Ammon's horn (tissue), 1 donor: ENCODE measurements at regions not wholly inside any gene's neighbourhood (a gene's known extent, or its start where the extent isn't known, plus 50 kb on each side); places are given as distances from the start of the nearest gene placed in this dataset.
"Not testable (repeated sequence)": the region's sequence is repeated elsewhere in the genome, so short reads cannot be mapped to it uniquely, and the experiment has no call there.

ENCODE experiments used
- DNase-seq: peaks from one replicate; pipeline ENCODE4 v3.0.0-alpha.2; 2016; ENCODE audit warnings: low spot score

- DNase-seq, result no peak
These were observed 437.6 kb downstream of the PRDM2 start for GRCh38 chr1:14137411-14138134.

- no peak for DNase-seq
These were observed 438.1 kb downstream of the PRDM2 start for GRCh38 chr1:14138135-14138506.

- peak; percentile 34 for DNase-seq
These were observed 438.7 kb downstream of the PRDM2 start for GRCh38 chr1:14138687-14139086.

GRCh38 chr1:14140831-14141401 is 440.9 kb downstream of the PRDM2 start:
- DNase-seq, result peak; percentile 76

- no peak for DNase-seq
These were observed 441.7 kb downstream of the PRDM2 start for GRCh38 chr1:14141656-14142055.

- peak; percentile 16 for DNase-seq
These were observed 442.6 kb downstream of the PRDM2 start for GRCh38 chr1:14142397-14143100.

GRCh38 chr1:14143777-14144176 is 443.8 kb downstream of the PRDM2 start:
- DNase-seq, result no peak

- no peak for DNase-seq
These were observed 448.5 kb downstream of the PRDM2 start for GRCh38 chr1:14148526-14148925.

- no peak for DNase-seq
These were observed 449.1 kb upstream of the KAZN start for GRCh38 chr1:14149431-14149830.

- no peak for DNase-seq
These were observed 441.9 kb upstream of the KAZN start for GRCh38 chr1:14156543-14156942.

- DNase-seq, result no peak
These were observed 437.7 kb upstream of the KAZN start for GRCh38 chr1:14160781-14161180.

GRCh38 chr1:14163246-14163645 is 435.2 kb upstream of the KAZN start:
- DNase-seq, result no peak

GRCh38 chr1:14165371-14165801 is 433.1 kb upstream of the KAZN start:
- no peak for DNase-seq

GRCh38 chr1:14167884-14168283 is 430.6 kb upstream of the KAZN start:
- no peak for DNase-seq

- DNase-seq, result no peak
These were observed 430.0 kb upstream of the KAZN start for GRCh38 chr1:14168326-14169063.

- no peak for DNase-seq
These were observed 424.9 kb upstream of the KAZN start for GRCh38 chr1:14173598-14173997.

- not testable (repeated sequence) for DNase-seq
These were observed 420.6 kb upstream of the KAZN start for GRCh38 chr1:14177866-14178265.

- DNase-seq, result peak; percentile 5
These were observed 417.7 kb upstream of the KAZN start for GRCh38 chr1:14180738-14181137.

- no peak for DNase-seq
These were observed 417.2 kb upstream of the KAZN start for GRCh38 chr1:14181191-14181795.

- no peak for DNase-seq
These were observed 415.6 kb upstream of the KAZN start for GRCh38 chr1:14182856-14183255.

- no peak for DNase-seq
These were observed 415.2 kb upstream of the KAZN start for GRCh38 chr1:14183329-14183728.

GRCh38 chr1:14184454-14184853 is 414.0 kb upstream of the KAZN start:
- peak; percentile 61 for DNase-seq
